OCI-LY7 (cell line): ENCODE measurements at regions not wholly inside any gene's neighbourhood (a gene's known extent, or its start where the extent isn't known, plus 50 kb on each side); places are given as distances from the start of the nearest gene placed in this dataset.

Experiments used
- BruUV-seq: library from RNA; stranded (reverse); fragments of 400-500 nt; replicated peaks from 2 replicates; lab custom pipeline; 2021; lab: Mats Ljungman, UMichigan
- CTCF ChIA-PET: fragments of 300-600 bp; sonication (Branson Sonifier 250); formaldehyde crosslinking; loops from one replicate; lab custom pipeline; 2022; ENCODE audit warnings: antibody characterized with exemption; ENCODE audit not compliant: unreplicated experiment; lab: Charles Lee
- POLR2A ChIA-PET: fragments of 300-600 bp; sonication (Branson Sonifier 250); formaldehyde crosslinking; loops from one replicate; lab custom pipeline; 2022; ENCODE audit warnings: antibody characterized with exemption; lab: Charles Lee
- DNase-seq: peaks from one replicate; pipeline ENCODE4 v3.0.0-alpha.2; 2015; ENCODE audit warnings: low spot score
- H2AFZ ChIP-seq: fragments of 200-600 bp; sonication (generic), shearing (Covaris generic); 2 replicates; pipeline ENCODE4 v1.6.1; 2014; ENCODE audit warnings: mild to moderate bottlenecking, antibody characterized with exemption, low read length, moderate library complexity
- H3K27ac ChIP-seq: fragments of 200-600 bp; sonication (generic); 2 replicates; pipeline ENCODE4 v1.5.1; 2014; ENCODE audit warnings: mixed run types, low read depth, mild to moderate bottlenecking, moderate library complexity, low read length, inconsistent platforms; ENCODE audit not compliant: poor library complexity, severe bottlenecking
- H3K36me3 ChIP-seq: fragments of 200-600 bp; sonication (generic); 2 replicates; pipeline ENCODE4 v1.6.1; 2014; ENCODE audit warnings: mild to moderate bottlenecking, antibody characterized with exemption, low read length, moderate library complexity, mixed read lengths; ENCODE audit not compliant: insufficient read depth
- H3K4me1 ChIP-seq: fragments of 200-600 bp; sonication (generic); 2 replicates; pipeline ENCODE4 v1.5.1; 2014; ENCODE audit warnings: mild to moderate bottlenecking, low read length; ENCODE audit not compliant: insufficient read depth, poor library complexity, severe bottlenecking
- H3K4me2 ChIP-seq: fragments of 200-600 bp; sonication (generic); 2 replicates; pipeline ENCODE4 v1.6.1; 2014; ENCODE audit warnings: mild to moderate bottlenecking, low read length
- H3K4me3 ChIP-seq: fragments of 200-600 bp; sonication (generic); 2 replicates; pipeline ENCODE4 v1.5.1; 2014; ENCODE audit warnings: mild to moderate bottlenecking, low read depth, low read length; ENCODE audit not compliant: poor library complexity, severe bottlenecking
- H3K79me2 ChIP-seq: fragments of 200-600 bp; sonication (generic); 2 replicates; pipeline ENCODE4 v1.6.1; 2016; ENCODE audit warnings: low read depth, mild to moderate bottlenecking, low read length, moderate library complexity, mixed read lengths; ENCODE audit not compliant: insufficient read depth
- H3K9me2 ChIP-seq: fragments of 200-600 bp; sonication (generic); 2 replicates; pipeline ENCODE4 v1.6.1; 2016; ENCODE audit warnings: mild to moderate bottlenecking, low read length, mixed read lengths; ENCODE audit not compliant: insufficient read depth
- H3K9me3 ChIP-seq: fragments of 200-600 bp; sonication (generic); 2 replicates; pipeline ENCODE4 v1.6.1; 2014; ENCODE audit warnings: mild to moderate bottlenecking, mixed run types, low read length, mixed read lengths
- H4K20me1 ChIP-seq: fragments of 200-600 bp; sonication (generic); 2 replicates; pipeline ENCODE4 v1.6.1; 2014; ENCODE audit warnings: mild to moderate bottlenecking, antibody characterized with exemption, low read length, moderate library complexity, mixed read lengths; ENCODE audit not compliant: insufficient read depth
- CTCF ChIP-seq: fragments of 200-600 bp; sonication (generic); conservative IDR thresholded peaks from 2 replicates; pipeline ENCODE4 v1.5.1; 2014; ENCODE audit warnings: mild to moderate bottlenecking, antibody characterized with exemption, low read length, moderate library complexity, mixed read lengths
- EZH2phosphoT487 ChIP-seq: fragments of 200-600 bp; sonication (generic); IDR thresholded peaks from 2 replicates; pipeline ENCODE4 v1.6.1; 2018; ENCODE audit warnings: low read depth, borderline replicate concordance, mild to moderate bottlenecking, mixed run types, antibody characterized with exemption, low read length, moderate library complexity, mixed read lengths
- intact Hi-C: fragments of 100-400 bp; cut with micrococcal nuclease; formaldehyde crosslinking; loops from one replicate; pipeline ENCODE4 v1.10.0; 2022; ENCODE audit not compliant: unreplicated experiment

GRCh38 chr4:115353370-115353769 is 239.9 kb upstream of the NDST4 start:
- BruUV-seq = no TSS peak
- Histone ChIP-seq H3K4me3 (no peak overlapping the region), H3K4me1 (no peaks in the 10 kb centered on the region), H2AFZ (no peak overlapping the region), H3K27ac (no peak overlapping the region), H3K9me2 (no peaks in the 10 kb centered on the region), H3K9me3 (no peaks in the 10 kb centered on the region), H3K79me2 (no peaks in the 10 kb centered on the region), H3K4me2 (no peak overlapping the region), H3K36me3 (no peaks in the 10 kb centered on the region), H4K20me1 (no peaks in the 10 kb centered on the region)
- ChIA-PET CTCF (no interaction called here), POLR2A (interaction anchor here (0.6 to 1.1 kb wide), 2 partner anchors 29 to 423 kb away, joined by 3 read pairs; no protein-coding TSS in a partner anchor)
- TF ChIP-seq CTCF (no peak), EZH2phosphoT487 (no peak)
- DNase-seq = no peak
- intact Hi-C loops = no loop called here

DNA sequence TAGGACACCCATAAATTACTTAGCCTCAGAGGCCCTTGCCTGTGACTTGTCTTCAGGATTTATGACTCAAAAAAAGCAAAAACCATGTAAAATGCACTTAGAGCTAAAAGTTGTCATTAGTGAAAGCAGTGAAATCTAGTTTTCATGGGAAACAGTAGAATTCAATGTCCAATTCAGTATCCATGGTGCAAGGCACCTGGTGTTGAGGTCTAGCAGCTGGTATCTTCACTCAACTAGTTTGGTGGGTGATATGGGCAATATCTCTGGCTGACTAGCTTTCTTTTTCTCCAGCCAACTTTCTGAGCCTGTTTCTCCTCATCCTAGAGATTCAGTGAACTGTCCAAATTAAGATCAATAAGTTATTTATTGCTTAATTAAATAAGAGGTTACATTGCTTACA is 229.8 kb upstream of the NDST4 start:
- no TSS peak for BruUV-seq
- Histone ChIP-seq H3K4me1 (no peaks in the 10 kb centered on the region), H3K27ac (no peak overlapping the region), H2AFZ (no peak overlapping the region), H3K9me2 (no peaks in the 10 kb centered on the region), H3K4me3 (no peak overlapping the region), H3K36me3 (no peaks in the 10 kb centered on the region), H3K9me3 (no peaks in the 10 kb centered on the region), H4K20me1 (no peaks in the 10 kb centered on the region), H3K4me2 (no peak overlapping the region), H3K79me2 (no peaks in the 10 kb centered on the region)
- ChIA-PET POLR2A (no interaction called here), CTCF (no interaction called here)
- DNase-seq = no peak
- intact Hi-C loops = no loop called here
- TF ChIP-seq CTCF (no peak), EZH2phosphoT487 (no peak)

GRCh38 chr4:115334736-115335411 is 221.5 kb upstream of the NDST4 start:
- no peaks in the 10 kb centered on the region for H3K4me1 ChIP-seq
- DNase-seq = no peak
- ChIA-PET POLR2A (no interaction called here), CTCF (no interaction called here)
- H4K20me1 ChIP-seq = no peaks in the 10 kb centered on the region
- H3K9me3 ChIP-seq = no peaks in the 10 kb centered on the region
- H3K4me2 ChIP-seq = no peak overlapping the region
- H3K27ac ChIP-seq = no peak overlapping the region
- BruUV-seq = no TSS peak
- H3K9me2 ChIP-seq = no peaks in the 10 kb centered on the region
- H3K79me2 ChIP-seq = no peaks in the 10 kb centered on the region
- H2AFZ ChIP-seq = no peak overlapping the region
- H3K36me3 ChIP-seq = no peaks in the 10 kb centered on the region
- no peak overlapping the region for H3K4me3 ChIP-seq
- TF ChIP-seq EZH2phosphoT487 (no peak), CTCF (no peak)
- intact Hi-C loops = no loop called here
